ENCODE measurements at regions not wholly inside any gene's neighbourhood (a gene's known extent, or its start where the extent isn't known, plus 50 kb on each side); places are given as distances from the start of the nearest gene placed in this dataset.
"Not testable (repeated sequence)": the region's sequence is repeated elsewhere in the genome, so short reads cannot be mapped to it uniquely, and the experiment has no call there.

DNA sequence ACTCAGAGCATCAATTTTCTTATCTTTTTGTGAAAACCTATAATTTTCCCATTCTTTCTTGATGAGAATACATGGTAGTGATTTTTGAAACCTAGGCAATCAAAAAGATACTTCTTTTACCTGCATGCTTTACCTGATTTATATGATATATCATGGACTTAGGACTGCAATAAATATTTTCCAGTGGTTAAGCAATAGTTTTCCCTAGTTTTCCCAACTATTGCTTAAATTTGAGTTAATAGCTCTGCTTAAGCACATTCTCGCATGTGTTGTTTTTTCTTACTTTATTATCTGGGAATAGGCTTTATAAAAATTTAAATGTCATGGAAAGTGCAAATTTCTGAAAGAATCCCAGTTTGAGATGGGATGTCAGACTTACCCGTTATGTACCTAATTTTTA lies 465.1 kb upstream of the BCHE start:
- no peak for DNase-seq

DNA sequence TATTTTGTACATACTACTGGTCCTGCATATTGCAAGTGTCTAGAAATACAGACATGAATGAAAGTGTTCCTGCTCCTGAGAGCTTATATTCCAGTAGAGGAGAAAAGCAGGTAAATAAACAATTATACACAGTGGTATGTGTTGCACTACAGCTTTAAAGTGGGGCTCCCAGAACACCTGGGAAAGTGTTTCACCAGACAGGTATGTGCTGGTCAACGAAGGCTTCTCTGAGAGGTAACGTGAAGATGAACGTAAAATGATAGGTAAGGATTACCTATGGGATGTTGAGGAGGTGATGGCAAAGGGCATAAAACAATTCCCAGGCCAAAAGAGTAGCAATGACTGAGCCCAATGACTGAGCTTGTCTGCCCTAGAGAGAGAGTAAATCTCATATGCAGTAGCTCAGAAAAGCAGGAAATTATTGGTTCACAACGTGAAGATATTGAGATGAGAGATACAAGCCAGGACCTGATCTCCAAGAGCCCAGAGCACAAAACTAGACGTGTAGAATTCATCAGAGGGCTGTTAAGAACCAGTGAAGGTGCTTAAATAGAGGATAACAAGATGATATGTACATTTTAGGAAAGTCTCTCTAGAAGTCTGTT lies 459.1 kb upstream of the BCHE start:
- no peak for DNase-seq

DNA sequence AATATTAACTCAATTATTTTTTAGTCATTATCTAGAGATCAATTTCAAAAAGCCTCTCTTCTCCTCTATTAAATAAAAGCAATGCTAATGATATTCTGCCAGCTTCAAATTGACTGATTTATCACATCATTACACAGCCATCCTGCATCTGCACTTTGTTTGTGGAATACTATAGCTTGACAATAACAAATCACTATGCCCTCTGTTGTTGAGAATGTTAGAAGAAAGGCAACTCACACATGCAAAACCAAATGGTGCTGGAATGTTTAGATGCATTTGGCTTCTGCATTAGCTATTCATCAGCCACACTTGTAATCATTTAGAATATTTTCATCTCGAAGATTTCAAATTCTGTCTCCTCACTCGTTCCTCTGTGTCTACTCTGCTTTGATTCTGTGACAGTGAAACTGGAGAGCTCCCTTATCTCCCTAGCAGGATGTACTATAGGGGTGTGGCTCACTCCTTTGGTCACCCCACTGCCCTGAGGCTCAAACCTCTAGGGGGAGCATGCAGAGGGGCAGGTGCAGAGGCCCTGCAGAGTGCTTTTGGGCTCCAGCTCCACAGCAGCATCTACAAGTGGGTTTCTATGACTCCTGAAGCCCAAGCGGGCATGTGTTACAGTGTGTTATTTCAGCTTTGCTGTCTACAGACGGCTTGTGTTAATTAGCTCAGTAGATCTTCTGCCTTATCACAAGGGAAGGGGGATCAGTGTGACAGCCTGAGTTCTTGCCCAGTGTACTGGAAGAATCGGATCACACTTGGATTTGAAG lies 454.1 kb upstream of the BCHE start:
- DNase-seq: no peak

DNA sequence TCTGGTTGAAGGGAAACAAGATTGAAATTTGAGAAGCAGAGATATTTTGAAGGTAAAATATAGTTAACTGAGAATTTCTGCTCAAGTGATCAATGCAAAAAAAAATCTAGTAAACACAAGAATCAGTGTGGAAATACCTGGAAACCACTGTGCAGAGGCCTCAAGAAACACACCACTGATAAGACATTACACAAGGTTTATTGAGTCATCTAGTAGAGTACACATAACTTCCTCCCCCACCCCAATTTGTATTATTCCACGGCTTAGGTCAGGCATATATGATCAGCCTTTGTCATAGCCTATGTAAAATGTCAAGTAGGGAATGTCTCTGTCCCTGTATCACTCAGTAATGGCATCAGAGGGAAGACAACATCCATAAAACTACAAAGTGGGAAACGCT lies 447.8 kb upstream of the BCHE start:
- DNase-seq: no peak

DNA sequence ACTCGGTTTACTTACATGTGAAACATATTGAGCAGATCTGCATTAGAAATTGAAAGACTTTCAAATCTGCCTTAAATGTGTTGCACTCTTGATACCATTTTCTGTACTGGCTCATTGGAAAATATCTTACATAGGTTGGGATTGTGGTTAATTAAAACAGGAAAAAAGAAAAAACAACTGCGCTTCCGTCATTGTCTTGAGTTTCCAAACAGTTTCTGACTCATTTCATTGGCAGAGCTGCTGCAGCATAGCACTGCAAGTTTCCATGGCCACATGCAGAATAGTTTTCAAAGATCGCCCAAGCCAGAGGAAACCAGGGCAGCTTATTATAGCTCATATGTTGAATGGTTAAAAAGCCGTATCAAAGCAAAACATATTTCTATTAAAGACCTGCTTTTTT lies 446.6 kb upstream of the BCHE start:
- DNase-seq: peak; percentile 37 to 63

DNA sequence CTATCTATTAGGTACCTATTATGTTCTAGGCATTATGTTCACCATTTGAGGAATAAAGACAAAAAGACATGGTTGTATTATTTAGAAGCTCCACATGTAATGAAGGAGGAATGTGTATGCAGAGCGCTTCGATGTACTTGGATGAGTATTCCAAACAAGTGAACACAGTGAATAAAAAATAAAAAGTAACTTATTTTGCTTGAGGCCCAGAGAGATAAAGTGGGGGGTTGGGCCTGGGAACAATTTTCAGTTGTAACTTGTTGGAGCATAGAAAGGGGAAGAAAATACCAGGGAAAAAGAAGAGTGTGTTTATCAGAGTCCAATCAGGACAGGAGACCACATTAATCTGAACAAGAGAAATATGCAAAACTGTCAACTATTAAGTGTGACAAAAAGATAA lies 445.7 kb upstream of the BCHE start:
- no peak for DNase-seq

DNA sequence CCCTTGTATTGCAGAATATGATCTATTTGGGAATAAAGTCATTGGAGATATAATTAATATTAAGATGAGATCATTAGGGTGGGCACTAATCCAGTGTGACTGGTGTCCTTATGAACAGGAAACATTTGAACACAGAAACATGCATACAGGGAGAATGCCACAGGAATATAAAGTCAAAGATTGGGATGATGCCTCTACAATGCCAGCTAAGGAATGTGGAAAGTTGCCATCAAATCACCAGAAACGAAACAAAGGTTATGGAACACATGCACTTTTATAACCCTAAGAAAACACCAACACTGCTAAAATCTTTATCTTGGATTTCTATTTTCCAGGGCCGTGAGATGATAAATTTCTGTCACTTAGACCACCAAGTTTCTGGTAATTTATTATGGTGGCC lies 442.4 kb upstream of the BCHE start:
- no peak for DNase-seq

DNA sequence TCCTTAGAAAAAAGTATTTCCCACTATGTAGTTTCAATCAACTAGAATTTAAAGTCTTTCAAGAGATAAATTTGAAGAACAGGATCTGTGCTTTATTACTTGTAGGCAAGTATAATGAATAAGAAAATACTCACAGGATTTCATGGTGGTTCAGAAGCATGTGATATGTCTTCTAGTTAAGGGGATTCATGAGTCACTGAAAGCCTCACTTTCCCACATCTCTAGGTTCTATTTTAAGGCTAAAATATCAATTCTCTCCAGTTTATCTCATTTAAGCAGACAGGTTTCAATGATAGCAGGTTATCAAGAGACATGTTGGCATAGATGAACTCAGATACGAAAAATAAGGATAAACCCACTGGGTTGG lies 437.8 kb upstream of the BCHE start:
- DNase-seq: no peak

DNA sequence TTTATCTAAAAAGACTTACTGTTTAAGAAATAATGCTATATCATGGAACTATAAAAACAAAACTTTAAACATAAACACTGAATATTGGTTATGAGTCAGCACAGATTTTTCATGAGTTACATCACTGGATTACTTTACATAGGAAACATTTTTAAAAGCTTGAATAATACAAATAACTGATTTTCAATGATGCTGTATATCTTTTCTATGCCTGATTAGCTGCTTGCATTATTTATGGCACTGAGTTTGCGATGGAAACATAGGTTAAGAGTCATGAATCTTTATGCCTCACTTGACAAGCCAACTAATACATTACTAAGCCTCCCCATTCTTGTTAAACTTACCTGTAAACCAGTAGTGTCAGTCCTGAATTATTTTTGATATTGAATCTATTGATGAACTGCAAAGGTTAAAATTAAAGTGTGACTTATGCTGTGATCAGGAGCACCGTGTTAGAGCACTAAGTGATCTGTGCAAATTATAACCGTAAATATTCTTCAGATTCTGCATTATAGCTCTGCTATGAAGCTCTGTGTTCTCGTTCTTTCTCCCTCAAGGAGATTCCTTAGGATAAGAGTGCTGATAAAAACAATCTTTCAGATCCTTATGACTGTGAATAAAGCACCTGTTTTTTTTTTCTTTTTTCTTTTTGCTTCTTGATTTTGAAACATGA lies 437.3 kb upstream of the BCHE start:
- no peak for DNase-seq

DNA sequence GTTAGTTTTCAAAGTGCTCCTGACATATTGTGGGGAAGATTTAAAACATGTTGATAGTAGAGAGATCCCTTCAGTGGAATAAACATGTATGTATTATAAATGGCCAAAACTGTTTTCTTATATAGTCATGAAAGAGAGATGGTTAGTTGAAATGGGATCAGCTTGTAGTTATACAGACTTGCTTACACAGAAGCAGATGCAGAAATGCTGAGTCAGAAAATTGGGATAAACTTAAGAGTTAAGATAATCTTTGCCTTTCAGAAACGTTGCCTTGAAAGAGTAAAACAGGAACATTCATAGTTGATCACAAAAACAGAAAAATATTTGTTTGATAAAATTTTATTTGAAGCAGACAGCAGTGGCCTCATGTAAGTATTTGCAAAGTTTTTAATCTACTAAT lies 433.2 kb upstream of the BCHE start:
- no peak for DNase-seq

DNA sequence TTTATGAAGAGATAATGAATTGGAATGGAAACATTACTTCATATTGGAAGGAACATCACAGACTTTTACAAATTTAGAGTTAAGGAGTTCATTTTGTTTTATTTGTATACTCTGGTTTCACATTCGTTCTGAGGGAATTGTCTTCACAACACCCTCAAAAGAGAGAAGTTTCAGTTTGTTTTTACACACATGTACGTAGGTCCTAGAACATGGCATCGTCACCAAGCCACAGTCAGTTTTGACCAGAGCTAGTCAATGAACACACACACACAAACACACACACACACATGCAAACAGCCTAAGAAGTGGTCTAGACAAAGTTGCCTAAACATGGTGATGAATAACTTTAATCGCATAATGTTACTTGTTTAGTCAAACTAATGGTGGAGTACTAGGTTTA lies 427.9 kb upstream of the BCHE start:
- no peak for DNase-seq

DNA sequence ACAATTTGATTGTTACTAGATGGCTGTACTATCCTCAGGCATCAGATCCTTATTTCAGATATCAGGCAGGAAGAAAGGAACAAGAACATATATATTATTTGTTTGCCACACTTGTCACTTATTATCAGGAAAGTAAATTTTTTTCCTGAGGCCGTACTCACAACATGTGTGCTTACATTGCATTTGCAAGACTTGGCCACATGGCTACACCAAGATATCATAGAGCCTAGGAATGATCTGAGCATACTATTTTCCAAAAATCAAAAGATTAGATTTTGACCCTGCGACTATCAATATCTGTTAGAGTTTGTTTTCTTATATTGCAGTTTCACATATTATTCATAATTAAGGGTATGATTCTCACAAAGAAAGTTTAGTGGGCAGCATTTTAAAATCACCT lies 426.2 kb upstream of the BCHE start:
- no peak for DNase-seq

DNA sequence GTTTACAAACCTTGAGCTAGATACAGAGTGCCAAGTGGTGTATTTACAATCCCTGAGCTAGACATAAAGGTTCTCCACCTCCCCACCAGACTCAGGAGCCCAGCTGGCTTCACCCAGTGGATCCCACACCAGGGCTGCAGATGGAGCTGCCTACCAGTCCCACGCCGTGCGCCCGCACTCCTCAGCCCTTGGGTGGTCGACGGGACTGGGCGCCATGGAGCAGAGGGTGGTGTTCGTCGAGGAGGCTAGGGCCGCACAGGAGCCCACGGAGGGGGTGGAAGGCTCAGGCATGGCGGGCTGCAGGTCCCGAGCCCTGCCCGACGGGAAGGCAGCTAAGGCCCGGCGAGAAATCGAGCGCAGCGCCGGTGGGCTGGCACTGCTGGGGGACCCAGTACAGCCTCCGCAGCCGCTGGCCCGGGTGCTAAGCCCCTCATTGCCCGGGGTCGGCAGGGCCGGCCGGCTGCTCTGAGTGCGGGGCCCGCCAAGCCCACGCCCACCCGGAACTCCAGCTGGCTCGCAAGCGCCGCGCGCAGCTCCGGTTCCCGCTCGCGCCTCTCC lies 421.1 kb upstream of the BCHE start:
- not testable (repeated sequence) for DNase-seq

DNA sequence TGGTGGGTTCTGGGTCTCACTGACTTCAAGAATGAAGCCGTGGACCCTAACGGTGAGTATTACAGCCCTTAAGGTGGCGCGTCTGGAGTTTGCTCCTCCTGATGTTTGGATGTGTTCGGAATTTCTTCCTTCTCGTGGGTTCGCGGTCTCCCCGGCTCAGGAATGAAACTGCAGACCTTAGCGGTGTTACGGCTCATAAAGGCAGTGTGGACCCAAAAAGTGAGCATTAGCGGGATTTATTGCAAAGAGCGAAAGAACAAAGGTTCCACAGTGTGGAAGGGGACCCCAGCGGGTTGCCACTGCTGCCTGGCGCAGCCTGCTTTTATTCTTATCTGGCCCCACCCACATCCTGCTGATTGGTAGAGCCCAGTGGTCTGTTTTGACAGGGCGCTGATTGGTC lies 420.5 kb upstream of the BCHE start:
- DNase-seq: no peak

DNA sequence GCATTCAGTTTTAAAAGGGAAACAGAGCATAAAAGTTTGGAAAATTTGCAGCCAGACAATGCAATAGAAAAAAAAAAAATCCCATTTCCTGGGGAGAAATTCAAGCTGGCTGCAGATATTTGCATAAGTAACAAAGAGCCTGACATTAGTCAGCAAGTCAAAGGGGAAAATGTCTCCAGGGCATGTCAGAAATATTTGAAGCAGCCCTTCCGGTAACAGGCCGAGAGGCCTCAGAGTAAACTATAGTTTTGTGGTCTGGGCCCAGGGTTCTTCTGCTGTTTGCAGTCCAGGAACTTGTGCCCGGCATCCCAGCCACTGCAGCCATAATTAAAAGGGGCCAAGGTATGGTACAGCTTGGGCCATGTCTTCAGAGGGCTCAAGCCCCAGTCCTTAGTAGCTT lies 411.6 kb upstream of the BCHE start:
- DNase-seq: no peak

DNA sequence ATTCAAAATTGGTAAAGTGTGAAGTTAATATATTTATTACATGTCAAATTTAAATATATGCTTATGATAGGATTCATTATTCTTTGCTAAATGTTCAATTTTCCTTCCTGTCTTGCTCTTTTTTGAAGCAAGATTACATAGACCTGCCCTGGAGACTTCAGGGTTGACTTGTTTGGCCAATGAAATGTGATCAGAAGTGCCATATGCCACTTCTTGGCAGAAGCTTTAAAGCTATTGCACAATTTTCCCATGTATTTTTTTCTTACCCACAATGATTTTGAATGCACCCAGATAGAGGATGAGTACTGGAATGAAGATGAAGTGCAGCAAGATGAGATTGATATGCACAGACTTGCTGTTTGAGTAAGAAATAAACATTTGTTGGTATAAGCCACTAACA lies 406.3 kb upstream of the BCHE start:
- peak; percentile 20 to 82 for DNase-seq

DNA sequence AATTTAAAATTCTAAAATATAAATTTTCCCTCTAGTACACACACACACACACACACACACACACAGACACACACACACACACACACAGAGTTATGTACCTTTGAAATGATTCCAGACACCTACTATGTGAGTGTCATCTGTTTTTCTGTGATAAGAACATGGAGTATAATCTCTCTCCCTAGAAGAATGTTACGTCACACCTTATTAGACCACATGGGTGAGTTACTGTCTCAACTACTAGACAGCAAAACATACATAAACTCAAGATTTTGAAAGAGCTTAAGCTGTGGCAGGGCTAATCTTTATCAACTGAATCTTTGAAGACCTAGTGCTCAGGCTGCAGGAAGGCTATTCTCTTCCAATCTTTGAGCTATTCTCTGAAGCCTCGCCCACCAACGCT lies 385.9 kb upstream of the BCHE start:
- DNase-seq: no peak

DNA sequence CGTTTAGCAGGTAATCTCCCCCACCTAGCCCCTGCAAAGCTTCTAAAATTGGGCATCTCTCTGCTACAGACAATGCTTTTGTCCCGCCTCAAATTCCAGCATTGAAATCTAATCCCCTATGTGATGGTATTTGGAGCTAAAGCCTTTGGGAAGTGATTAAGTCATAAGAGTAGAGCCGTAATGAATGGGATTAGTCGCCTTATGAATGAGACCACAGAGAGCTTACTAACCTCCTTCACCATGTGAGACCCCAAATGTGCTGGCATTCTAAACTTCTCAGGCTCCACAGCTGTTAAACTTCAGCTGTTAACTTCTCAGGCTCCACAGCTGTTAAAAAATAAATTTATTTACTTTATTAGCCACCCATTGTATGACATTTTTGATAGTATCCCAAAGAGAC lies 374.2 kb upstream of the BCHE start:
- DNase-seq: no peak

DNA sequence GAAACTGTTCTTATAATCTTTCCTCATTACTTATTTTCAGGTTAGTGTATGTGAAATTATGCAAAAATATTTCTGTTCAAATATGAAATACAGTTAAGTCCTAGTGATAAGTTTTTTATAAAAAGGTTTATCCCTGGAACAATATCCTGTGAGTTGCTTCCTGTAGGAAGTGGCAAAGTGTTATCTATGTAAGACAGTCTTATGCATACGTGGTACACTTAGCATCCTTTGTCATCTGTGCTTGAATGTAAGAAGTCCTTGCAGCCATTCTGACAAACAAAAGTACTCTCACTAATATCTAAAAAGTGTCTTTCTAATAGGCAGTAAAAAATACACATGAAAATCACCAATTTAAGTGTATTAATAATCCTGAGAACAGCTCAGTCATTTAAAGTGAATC lies 372.5 kb upstream of the BCHE start:
- no peak for DNase-seq

DNA sequence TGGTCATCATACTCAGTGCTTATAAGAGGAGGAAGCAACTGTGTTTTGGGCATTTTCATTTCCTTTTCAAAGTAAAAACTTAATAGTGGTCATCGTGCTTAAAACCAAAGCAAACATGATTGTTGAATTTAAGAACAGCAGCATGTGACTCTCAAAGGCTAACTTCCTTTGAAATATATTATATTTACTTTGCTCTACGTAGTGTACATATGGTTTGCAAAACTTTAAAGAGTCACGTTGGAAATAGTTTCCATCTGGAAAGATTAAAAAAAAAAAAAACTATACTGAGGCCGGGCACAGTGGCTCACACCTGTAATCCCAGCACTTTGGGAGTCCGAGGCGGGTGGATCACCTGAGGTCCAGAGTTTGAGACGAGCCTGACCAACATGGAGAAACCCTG lies 367.9 kb upstream of the BCHE start:
- DNase-seq: no peak

DNA sequence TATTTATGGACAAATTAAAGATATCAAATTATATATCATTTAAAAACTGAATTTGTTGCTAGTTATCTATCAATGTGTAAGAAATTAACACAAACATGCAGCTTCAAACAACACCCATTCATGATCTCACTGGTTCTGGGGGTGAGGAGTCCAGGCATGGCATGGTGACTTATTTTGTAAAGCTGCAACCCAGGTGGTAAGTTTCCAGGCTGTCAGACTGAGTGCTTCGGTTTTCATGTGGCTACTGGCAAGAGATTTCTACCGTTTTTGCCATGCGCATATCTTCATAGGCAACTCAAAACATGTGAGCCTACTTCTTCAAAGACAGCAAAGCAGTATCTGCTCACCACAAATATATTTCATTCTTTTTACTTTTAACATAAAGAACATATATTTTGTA lies 364.3 kb upstream of the BCHE start:
- DNase-seq: no peak

DNA sequence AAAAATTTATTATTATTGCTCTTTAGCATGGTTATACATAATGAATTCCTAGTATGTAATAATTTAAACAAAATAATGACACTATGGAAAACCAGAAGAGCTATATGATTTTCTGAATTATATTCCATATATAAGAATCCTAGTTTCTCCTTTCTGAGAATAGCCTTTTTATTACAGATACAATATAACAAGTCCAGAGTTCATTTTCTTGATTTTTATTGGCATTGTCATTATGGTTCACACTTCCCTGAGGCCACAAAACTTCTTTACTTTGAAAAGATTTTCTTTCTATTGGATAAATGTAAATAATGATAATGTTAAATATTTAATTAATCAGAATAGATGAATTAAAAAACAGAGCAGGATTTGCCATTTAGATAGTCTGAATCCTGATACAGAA lies 362.3 kb upstream of the BCHE start:
- DNase-seq: no peak

DNA sequence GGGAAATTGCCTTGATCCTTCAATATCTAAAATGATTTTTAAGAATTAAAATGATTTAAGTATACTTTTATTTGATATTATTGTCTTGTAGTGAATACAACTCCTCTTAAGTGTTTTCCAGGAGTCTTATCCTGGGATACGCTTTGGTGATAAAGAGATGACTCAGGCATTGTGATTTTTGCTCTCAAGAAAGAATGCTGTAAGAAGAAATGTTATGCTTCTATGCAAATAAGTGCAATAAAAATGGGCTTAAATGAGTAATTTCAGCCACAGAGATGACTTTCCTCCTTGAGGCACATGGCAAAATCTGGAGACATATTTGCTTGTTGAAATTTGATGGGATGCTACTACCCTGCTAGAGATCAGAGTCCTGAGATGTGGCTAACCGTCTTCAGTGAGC lies 358.6 kb upstream of the BCHE start:
- DNase-seq: no peak

DNA sequence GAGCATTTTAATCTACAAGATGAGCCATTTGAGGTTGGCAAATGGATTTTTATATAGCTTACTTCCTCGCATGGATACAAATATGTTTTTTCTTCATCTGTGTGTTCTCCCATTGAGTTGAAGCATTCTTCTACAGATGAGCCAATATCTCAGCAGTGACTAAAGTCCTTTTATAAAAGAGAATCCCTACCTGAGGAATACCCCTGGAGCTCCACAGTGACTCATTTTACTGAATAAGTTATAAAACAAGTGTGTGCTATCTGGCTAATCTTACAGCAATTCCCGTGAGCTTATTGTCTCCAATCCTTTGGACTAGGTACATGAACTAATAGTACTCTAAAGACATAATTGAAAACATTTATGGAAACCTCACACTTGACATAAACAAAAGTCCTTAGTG lies 354.2 kb upstream of the BCHE start:
- no peak for DNase-seq

Data from NCI-H446 (cell line).